Kasumi-1 (cell line): ENCODE measurements at regions not wholly inside any gene's neighbourhood (a gene's known extent, or its start where the extent isn't known, plus 50 kb on each side); places are given as distances from the start of the nearest gene placed in this dataset.

ENCODE experiments used
- DNase-seq, 2 experiments: peaks; one replicate each; lab custom pipeline; 2025; lab: John Stamatoyannopoulos, UW

GRCh38 chr6:113805811-113806495 is 51.2 kb upstream of the MARCKS start:
- no peak for DNase-seq
